GM06990 (cell line): ENCODE measurements at regions not wholly inside any gene's neighbourhood (a gene's known extent, or its start where the extent isn't known, plus 50 kb on each side); places are given as distances from the start of the nearest gene placed in this dataset.

Source experiments
- DNase-seq: peaks from one replicate; pipeline ENCODE4 v3.0.0-alpha.2; 2011; ENCODE audit not compliant: insufficient read length; ENCODE audit errors: extremely low read depth
- H3K27me3 ChIP-seq: replicated peaks from 2 replicates; pipeline ENCODE4 v1.6.0; 2011; ENCODE audit warnings: low read length; ENCODE audit not compliant: control insufficient read depth, insufficient read depth
- H3K36me3 ChIP-seq: 2 replicates; pipeline ENCODE4 v1.5.1; 2011; ENCODE audit warnings: low read length; ENCODE audit not compliant: control insufficient read depth, insufficient read depth
- H3K4me3 ChIP-seq: replicated peaks from 2 replicates; pipeline ENCODE4 v1.5.1; 2011; ENCODE audit warnings: low read depth, mild to moderate bottlenecking, control low read depth, low read length
- CTCF ChIP-seq: IDR thresholded peaks from 2 replicates; pipeline ENCODE4 v1.5.1; 2011; ENCODE audit warnings: low read length, control low read depth, mild to moderate bottlenecking, inconsistent platforms; ENCODE audit not compliant: insufficient read depth, poor library complexity, severe bottlenecking

- Histone ChIP-seq H3K4me3 (no peak overlapping the region), H3K27me3 (no peaks in the 10 kb centered on the region; the same call in 1 of the 2 replicates), H3K36me3 (no peaks in the 10 kb centered on the region)
- no peak for TF ChIP-seq CTCF
- DNase-seq, result no peak
Measured at GRCh38 chr10:6726924-6727323, 146.8 kb upstream of the PRKCQ start.

DNA sequence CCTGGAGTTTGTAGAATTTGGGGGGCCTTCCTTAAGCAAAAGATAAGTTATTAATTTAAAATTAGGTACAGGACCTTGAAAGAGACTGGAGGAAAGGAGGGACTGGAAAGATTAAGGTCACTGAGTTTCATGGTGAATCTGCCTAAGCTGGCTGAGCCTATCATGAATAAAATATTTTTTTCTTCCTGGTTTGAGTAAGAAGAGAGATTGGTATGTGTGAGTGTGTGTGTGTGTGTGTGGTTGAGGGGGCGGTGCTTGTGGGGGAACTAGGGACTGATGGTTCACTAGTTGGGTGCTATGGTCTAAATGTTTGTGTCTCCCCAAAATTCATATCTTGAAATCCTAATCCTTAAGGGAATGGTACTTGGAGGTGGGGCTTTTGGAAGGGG, 142.5 kb upstream of the PRKCQ start:
- no peak for DNase-seq

DNA sequence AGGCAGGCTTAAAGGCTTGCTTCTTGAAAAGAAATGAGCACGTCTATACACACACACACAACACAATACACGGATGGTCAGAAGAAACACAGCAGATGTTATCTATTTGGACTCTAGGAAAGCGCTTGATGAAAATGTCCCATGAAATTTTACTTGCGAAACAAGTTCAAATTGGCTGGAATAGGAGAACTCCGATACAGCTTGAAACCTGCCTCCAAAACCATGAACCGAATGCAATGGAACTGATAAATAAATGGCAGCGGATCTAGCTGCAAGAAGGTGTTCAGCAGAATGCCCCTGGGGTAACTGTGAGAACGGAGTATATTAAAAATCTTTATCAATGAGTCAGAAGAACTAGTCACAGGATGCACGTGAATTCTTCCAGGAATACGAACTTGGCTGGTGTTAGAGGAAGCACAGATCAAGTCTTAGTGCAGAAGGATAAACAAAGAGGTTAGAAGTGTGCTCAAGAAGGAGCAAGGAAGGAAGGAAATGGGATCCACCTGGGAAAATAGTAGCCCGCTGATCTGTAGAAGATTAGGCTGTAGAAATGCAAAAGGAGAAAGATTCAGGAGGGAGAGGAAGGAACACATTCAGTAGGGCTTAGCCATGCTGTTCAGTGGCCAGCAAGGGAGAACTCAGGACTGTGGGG, 142.0 kb upstream of the PRKCQ start:
- no peak for TF ChIP-seq CTCF
- no peak overlapping the region for H3K4me3 ChIP-seq

More for the DNA sequence above, 142.5 kb upstream of the PRKCQ start:
- Histone ChIP-seq H3K4me3 (no peak overlapping the region), H3K36me3 (no peaks in the 10 kb centered on the region), H3K27me3 (no peaks in the 10 kb centered on the region)
- no peak for TF ChIP-seq CTCF

GRCh38 chr10:6721480-6721879, 141.4 kb upstream of the PRKCQ start:
- no peak for DNase-seq
- Histone ChIP-seq H3K27me3 (no peaks in the 10 kb centered on the region), H3K4me3 (no peak overlapping the region), H3K36me3 (no peaks in the 10 kb centered on the region)
- no peak for TF ChIP-seq CTCF

More for the DNA sequence above, 142.0 kb upstream of the PRKCQ start:
- Histone ChIP-seq H3K36me3 (no peaks in the 10 kb centered on the region), H3K27me3 (no peaks in the 10 kb centered on the region)
- no peak for DNase-seq

GRCh38 chr10:6719561-6719960, 139.5 kb upstream of the PRKCQ start:
- DNase-seq, result no peak
- TF ChIP-seq CTCF, result no peak
- no peak overlapping the region for H3K4me3 ChIP-seq
- H3K36me3 ChIP-seq, result no peaks in the 10 kb centered on the region
- no peaks in the 10 kb centered on the region for H3K27me3 ChIP-seq

DNA sequence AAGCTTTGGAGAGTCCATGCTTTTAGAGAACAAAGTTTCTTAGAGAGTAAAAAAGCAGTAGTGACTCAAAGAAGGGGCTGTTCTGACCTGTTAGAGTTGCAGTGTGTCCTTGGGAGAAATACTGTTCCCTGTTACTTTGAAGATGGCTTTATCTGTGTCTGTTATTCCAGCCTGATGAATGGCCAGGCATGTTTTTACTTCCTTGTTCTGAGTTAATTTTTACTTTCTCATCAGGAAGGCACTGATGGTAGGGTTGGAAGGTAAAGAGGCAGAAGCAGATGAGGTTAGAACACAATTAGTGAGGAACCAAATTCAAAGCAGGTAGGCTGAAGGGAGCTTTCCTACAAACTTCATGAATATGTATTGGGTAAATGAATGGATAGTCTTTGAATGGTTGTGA, 138.5 kb upstream of the PRKCQ start:
- H3K36me3 ChIP-seq, result no peaks in the 10 kb centered on the region
- H3K4me3 ChIP-seq, result no peak overlapping the region
- no peak for DNase-seq
- H3K27me3 ChIP-seq, result no peaks in the 10 kb centered on the region; the same call in 1 of the 2 replicates
- TF ChIP-seq CTCF, result no peak
